BE2C (cell line): ENCODE measurements at regions not wholly inside any gene's neighbourhood (a gene's known extent, or its start where the extent isn't known, plus 50 kb on each side); places are given as distances from the start of the nearest gene placed in this dataset.
A peak's percentile ranks its signal among the peaks of the same experiment; 100 is the strongest.

Experiments
- DNase-seq: peaks from one replicate; pipeline ENCODE4 v3.0.0-alpha.2; 2020
- H3K27me3 ChIP-seq: fragments of 250-450 bp; sonication (Bioruptor Pico); 2 replicates; pipeline ENCODE4 v1.5.1; 2020; ENCODE audit warnings: mild to moderate bottlenecking
- H3K36me3 ChIP-seq: fragments of 250-450 bp; sonication (Bioruptor Pico); 2 replicates; pipeline ENCODE4 v1.5.1; 2020; ENCODE audit warnings: mild to moderate bottlenecking
- H3K4me1 ChIP-seq: fragments of 250-450 bp; sonication (Bioruptor Pico); 2 replicates; pipeline ENCODE4 v1.5.1; 2020
- H3K4me3 ChIP-seq: 2 replicates; pipeline ENCODE4 v1.5.1; 2011; ENCODE audit warnings: low read depth, low read length
- H3K9me3 ChIP-seq: fragments of 250-450 bp; sonication (Bioruptor Pico); 2 replicates; pipeline ENCODE4 v1.5.1; 2020
- TF ChIP-seq, protein P1 (sequence below): IDR thresholded peaks from 2 replicates; pipeline ENCODE4 v1.5.1; 2012; ENCODE audit warnings: mild to moderate bottlenecking, low read depth, low read length

DNA sequence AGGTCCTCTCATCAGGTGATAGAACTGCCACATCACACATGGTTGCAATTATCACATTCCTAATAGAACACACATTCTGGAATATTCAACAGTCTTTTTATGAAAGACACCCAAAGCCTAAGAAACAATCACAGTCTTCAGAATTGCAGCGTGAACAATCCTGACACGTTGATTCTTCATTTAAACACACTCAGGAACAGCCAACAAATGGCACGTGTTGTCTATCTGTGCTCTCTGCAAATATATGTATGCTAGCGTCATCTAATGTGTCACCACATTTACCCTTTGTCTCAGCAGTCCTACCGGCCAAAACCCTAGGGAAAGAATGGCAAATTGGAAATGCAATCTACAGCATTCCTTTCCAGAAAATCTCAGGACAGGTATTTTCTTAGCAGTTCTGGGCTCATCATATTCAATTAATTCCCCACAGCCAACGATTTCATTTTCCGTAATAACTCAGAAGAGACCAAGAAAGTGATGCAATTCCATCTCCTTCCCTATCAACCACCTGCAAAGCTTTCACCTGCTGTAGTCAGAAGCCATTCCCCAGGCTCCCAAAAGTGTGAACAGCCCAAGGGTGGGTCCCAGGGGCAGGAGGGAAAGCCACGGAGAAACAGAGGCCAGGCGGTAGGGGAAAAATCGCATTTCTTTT is 280.3 kb upstream of the JARID2 start:
- TF ChIP-seq, protein P1, sequence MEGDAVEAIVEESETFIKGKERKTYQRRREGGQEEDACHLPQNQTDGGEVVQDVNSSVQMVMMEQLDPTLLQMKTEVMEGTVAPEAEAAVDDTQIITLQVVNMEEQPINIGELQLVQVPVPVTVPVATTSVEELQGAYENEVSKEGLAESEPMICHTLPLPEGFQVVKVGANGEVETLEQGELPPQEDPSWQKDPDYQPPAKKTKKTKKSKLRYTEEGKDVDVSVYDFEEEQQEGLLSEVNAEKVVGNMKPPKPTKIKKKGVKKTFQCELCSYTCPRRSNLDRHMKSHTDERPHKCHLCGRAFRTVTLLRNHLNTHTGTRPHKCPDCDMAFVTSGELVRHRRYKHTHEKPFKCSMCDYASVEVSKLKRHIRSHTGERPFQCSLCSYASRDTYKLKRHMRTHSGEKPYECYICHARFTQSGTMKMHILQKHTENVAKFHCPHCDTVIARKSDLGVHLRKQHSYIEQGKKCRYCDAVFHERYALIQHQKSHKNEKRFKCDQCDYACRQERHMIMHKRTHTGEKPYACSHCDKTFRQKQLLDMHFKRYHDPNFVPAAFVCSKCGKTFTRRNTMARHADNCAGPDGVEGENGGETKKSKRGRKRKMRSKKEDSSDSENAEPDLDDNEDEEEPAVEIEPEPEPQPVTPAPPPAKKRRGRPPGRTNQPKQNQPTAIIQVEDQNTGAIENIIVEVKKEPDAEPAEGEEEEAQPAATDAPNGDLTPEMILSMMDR: no peak
- no peaks in the 10 kb centered on the region for H3K9me3 ChIP-seq
- H3K4me1 ChIP-seq: no peaks in the 10 kb centered on the region
- no peaks in the 10 kb centered on the region for H3K27me3 ChIP-seq
- H3K4me3 ChIP-seq: no peak overlapping the region
- no peak for DNase-seq
- no peaks in the 10 kb centered on the region for H3K36me3 ChIP-seq

DNA sequence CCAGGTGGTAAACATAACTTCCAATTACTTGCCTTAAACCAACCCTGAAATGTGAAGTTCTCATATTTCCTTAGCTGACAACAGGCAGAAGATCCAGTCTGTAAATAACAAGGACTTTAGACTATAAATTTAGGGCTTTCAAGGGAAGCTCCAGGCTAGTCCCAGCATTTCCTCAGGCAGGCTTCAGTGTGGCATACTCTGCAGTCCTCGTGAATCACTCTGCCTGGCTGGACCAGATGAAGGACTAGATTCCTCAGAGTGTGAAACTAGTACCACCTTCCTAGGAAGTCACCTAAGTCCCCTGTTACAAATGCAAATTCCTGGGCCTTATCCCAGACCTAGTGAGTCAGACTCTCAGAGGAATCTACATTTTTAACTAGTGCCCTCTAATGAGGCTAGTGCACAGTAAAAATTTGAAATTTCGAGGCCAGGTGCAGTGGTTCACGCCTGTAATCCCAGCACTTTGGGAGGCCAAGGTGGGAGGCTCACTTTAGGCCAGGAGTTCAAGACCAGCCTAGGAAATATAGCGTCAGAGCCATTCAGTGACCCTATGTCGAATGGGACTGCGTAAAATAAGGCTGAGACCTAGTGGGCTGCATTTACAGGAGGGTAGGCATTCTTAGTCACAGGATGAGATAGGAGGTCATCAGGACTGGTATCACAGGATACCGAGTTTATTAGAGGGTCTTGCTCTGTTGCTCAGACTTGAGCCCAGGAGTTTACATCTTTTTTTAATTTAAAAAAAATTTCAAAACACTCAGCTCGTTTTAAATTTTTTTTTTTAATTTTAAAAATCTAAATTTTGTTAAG is 279.6 kb upstream of the JARID2 start:
- Histone ChIP-seq H3K4me3 (no peak overlapping the region), H3K36me3 (no peaks in the 10 kb centered on the region), H3K27me3 (no peaks in the 10 kb centered on the region), H3K9me3 (no peaks in the 10 kb centered on the region), H3K4me1 (no peaks in the 10 kb centered on the region)
- TF ChIP-seq, protein P1: no peak
- no peak for DNase-seq

DNA sequence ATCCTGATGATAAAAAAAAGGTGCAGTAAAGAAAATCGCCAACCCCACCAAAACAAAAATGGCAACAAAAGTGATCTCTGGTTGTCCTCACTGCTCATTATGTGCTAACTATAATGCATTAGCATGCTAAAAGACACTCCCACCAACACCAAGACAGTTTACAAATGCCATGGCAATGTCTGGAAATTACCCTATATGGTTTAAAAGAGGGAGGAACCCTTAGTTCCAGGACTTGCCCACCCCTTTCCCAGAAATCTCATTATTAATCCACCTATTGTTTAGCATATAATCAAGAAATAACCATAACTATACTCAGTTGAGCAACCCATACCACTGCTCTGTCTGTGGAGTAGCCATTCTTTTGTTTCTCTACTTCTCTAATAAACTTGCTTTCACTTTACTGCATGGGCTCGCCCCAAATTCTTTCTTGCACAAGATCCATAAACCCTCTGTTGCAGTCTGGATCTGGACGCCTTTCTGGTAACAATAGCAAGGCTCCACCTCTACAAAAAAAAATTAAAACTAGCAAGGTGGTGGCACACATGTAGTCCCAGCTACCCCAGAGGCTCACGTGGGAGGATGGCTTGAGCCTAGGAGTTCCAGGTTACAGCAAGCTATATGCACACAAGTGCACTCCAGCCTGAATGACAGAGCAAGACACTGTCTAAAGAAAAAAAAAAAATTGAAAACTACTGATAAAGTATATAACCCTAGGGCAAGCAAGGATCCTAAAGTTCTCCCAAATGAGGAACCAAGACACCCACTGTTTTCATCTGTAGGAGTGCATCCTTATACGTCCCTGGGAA is 278.8 kb upstream of the JARID2 start:
- DNase-seq: no peak
- Histone ChIP-seq H3K9me3 (no peaks in the 10 kb centered on the region), H3K4me3 (no peak overlapping the region), H3K4me1 (no peaks in the 10 kb centered on the region), H3K36me3 (no peaks in the 10 kb centered on the region), H3K27me3 (no peaks in the 10 kb centered on the region)
- TF ChIP-seq, protein P1: no peak

DNA sequence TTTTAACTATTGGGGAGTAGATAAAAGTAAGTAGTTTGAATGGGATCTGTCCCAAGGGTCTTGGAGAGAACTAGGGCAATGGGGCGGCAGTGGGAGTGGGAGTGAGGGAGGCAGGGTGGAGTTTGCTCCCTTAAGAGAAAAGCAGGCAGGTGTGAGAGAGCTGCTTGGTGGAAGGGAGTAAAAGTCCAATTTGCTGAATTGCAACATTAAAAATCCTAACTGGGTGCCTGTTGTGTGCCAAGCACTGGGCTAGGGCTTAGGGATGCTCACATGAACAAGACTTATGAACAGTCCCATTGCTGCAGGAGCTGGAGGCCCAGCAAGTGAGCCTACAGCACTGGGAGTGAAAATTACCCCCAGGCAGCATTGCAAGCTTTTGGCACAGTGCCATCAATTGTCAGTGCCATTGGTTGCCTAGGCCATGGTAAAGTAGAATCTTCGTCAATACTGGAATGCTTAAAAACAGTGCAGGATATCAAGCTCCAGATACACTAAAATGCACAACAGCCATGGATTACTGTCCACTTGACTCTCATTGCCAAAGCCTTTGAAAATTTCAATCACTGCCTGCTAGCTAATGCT is 277.7 kb upstream of the JARID2 start:
- Histone ChIP-seq H3K9me3 (no peaks in the 10 kb centered on the region), H3K4me1 (no peaks in the 10 kb centered on the region), H3K4me3 (no peak overlapping the region), H3K27me3 (no peaks in the 10 kb centered on the region), H3K36me3 (no peaks in the 10 kb centered on the region)
- TF ChIP-seq, protein P1: no peak
- peak; percentile 31 for DNase-seq

DNA sequence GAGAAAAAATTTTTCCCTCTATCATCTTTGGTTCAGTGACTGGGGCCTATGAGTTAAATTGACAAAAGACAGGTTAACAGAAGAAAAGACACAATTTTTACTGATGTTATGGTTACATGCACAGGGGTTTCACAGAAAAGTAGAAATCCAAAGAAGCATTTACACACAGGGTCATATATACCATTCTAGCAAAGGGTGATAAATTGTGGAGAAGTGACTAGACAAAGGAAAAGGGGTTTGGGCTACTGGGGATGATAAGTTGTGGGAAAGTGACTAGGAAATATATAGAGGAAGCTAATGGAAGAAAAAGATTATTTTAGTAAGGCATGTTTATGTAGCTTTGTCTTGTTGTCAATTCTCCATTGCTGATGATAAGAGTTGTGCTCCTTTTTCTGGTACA is 276.7 kb upstream of the JARID2 start:
- Histone ChIP-seq H3K4me3 (no peak overlapping the region), H3K27me3 (no peaks in the 10 kb centered on the region), H3K4me1 (no peaks in the 10 kb centered on the region), H3K36me3 (no peaks in the 10 kb centered on the region), H3K9me3 (no peaks in the 10 kb centered on the region)
- TF ChIP-seq, protein P1: no peak
- no peak for DNase-seq
